ENCODE measurements at regions not wholly inside any gene's neighbourhood (a gene's known extent, or its start where the extent isn't known, plus 50 kb on each side); places are given as distances from the start of the nearest gene placed in this dataset.
A peak's percentile ranks its signal among the peaks of the same experiment; 100 is the strongest.
"Not testable (repeated sequence)": the region's sequence is repeated elsewhere in the genome, so short reads cannot be mapped to it uniquely, and the experiment has no call there.

DNA sequence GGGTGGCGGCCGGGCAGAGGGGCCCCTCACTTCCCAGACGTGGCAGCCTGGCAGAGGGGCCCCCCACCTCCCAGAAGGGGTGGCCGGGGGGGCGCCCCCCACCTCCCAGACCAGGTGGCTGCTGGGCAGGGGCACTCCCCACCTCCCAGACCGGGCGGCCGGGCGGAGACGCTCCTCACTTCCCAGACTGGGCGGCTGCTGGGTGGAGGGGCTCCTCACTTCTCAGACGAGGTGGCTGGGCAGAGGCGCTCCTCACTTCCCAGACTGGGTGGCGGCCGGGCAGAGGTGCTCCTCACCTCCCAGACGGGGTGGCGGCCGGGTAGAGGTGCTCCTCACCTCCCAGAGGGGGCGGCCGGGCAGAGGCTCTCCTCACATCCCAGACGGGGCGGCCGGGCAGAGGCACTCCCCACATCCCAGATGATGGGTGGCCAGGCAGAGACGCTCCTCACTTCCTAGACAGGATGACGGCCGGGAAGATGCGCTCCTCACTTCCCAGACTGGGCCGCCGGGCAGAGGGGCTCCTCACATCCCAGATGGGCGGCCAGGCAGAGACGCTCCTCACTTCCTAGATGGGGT is 303.2 kb upstream of the DIPK2B start:
- not testable (repeated sequence) for H3K27ac ChIP-seq (ENCODE audit: extremely low read length, insufficient read depth, low read length)

DNA sequence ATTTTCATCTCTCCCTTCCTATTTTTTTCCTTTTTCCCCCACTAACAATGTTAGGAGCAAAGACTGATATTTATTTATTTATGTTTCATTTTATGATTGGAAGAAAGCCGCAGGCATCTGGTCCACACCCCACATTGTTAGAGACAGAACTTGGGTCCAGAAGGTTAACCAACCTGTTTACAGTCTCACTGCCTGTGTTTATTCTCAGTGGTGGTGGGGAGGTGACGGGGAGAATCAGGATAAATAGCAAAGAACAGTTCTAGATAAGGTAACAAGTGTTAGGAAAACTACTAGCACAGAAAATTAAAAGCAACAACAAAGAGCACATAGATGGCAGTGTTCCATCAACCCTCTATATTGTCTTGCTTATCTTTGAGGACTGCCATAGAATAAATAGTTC is 301.7 kb upstream of the DIPK2B start:
- in situ Hi-C loops (cut with HindIII; ENCODE audit: extremely low pct_ligation_motif_present, low pct_unique_long_range_greater_than_20kb), result loop anchor here (25.0 kb wide), 2 partner anchors 260 to 885 kb away; no protein-coding TSS in a partner anchor

More for the DNA sequence above, 303.2 kb upstream of the DIPK2B start:
- H3K4me1 ChIP-seq (ENCODE audit: insufficient read depth, low read length), result peaks cover 35% of the 10 kb centered on the region
- H3K9me3 ChIP-seq (ENCODE audit: low read length); H2AFZ ChIP-seq (ENCODE audit: low read length); H4K20me1 ChIP-seq (ENCODE audit: insufficient read depth, low read length); H3K4me3 ChIP-seq (replicated peaks in 1 of 3; ENCODE audit: insufficient read depth in 1 of 3, low read depth in 2 of 3, low read length in 3 of 3); CTCF ChIA-PET (ENCODE audit: low intra/inter-chr PET ratio, low total read pairs); BruUV-seq (replicated peaks); H3K4me2 ChIP-seq (ENCODE audit: low read depth, low read length); intact Hi-C loops (cut with micrococcal nuclease; ENCODE audit: unreplicated experiment); H3K9ac ChIP-seq (ENCODE audit: insufficient read depth, low read depth, low read length); H3K36me3 ChIP-seq (replicated peaks in 1 of 2; ENCODE audit: control insufficient read depth in 1 of 2, insufficient read depth in 2 of 2, low read length in 2 of 2); H3K79me2 ChIP-seq (ENCODE audit: insufficient read depth, low read length); ATAC-seq; POLR2A ChIA-PET; DNase-seq (ENCODE audit: low spot score); FAIRE-seq; H3K27me3 ChIP-seq (ENCODE audit: control insufficient read depth in 1 of 2, insufficient read depth in 2 of 2, low read length in 2 of 2): not testable (repeated sequence)
- in situ Hi-C loops (cut with HindIII; ENCODE audit: extremely low pct_ligation_motif_present, low pct_unique_long_range_greater_than_20kb), result loop anchor here (25.0 kb wide), 2 partner anchors 258 to 883 kb away; no protein-coding TSS in a partner anchor
- no CpG with 5 or more reads among the region's 31 CpGs for WGBS (ENCODE audit: low lambda C conversion rate)

More for the DNA sequence above, 301.7 kb upstream of the DIPK2B start:
- BruUV-seq (replicated peaks), result no TSS peak
- H3K36me3 ChIP-seq (replicated peaks in 1 of 2; ENCODE audit: control insufficient read depth in 1 of 2, insufficient read depth in 2 of 2, low read length in 2 of 2), result no peaks in the 10 kb centered on the region
- whole genome bisulfite sequencing (ENCODE audit: low lambda C conversion rate), result 7% methylated on average over 2 of the region's 2 CpGs
- FAIRE-seq, result no peak
- H3K27me3 ChIP-seq (ENCODE audit: control insufficient read depth in 1 of 2, insufficient read depth in 2 of 2, low read length in 2 of 2), result no peaks in the 10 kb centered on the region
- peak overlapping the region; percentile 32 for H3K4me2 ChIP-seq (ENCODE audit: low read depth, low read length)
- H3K27ac ChIP-seq (ENCODE audit: extremely low read length, insufficient read depth, low read length), result no peak overlapping the region
- POLR2A ChIA-PET, result no interaction called here
- ATAC-seq, result peak; percentile 56
- TF ChIP-seq, protein P1, sequence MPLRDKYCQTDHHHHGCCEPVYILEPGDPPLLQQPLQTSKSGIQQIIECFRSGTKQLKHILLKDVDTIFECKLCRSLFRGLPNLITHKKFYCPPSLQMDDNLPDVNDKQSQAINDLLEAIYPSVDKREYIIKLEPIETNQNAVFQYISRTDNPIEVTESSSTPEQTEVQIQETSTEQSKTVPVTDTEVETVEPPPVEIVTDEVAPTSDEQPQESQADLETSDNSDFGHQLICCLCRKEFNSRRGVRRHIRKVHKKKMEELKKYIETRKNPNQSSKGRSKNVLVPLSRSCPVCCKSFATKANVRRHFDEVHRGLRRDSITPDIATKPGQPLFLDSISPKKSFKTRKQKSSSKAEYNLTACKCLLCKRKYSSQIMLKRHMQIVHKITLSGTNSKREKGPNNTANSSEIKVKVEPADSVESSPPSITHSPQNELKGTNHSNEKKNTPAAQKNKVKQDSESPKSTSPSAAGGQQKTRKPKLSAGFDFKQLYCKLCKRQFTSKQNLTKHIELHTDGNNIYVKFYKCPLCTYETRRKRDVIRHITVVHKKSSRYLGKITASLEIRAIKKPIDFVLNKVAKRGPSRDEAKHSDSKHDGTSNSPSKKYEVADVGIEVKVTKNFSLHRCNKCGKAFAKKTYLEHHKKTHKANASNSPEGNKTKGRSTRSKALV (CRISPR knock-in tag; IDR thresholded peaks at IDR 0.05), result no peak
- TF ChIP-seq CBX2 (IDR thresholded peaks at IDR 0.05; ENCODE audit: low read depth, low read length) (no peak), CBX2 (CRISPR knock-in tag; IDR thresholded peaks at IDR 0.05; ENCODE audit: low read depth) (no peak), ZNF790 (CRISPR knock-in tag; IDR thresholded peaks at IDR 0.05; ENCODE audit: borderline replicate concordance) (no peak), SRY (CRISPR knock-in tag; IDR thresholded peaks at IDR 0.05) (no peak), ZNF501 (CRISPR knock-in tag; IDR thresholded peaks at IDR 0.05) (no peak), ZNF670 (CRISPR knock-in tag; IDR thresholded peaks at IDR 0.05; ENCODE audit: borderline replicate concordance) (no peak), ZNF274 (CRISPR knock-in tag; IDR thresholded peaks at IDR 0.05) (no peak), SOX6 (IDR thresholded peaks at IDR 0.05) (no peak), SOX6 (CRISPR knock-in tag; IDR thresholded peaks at IDR 0.05) (peak; percentile 25; the same call in 1 of the 2 replicates), SOX13 (IDR thresholded peaks at IDR 0.05) (no peak), SOX13 (CRISPR knock-in tag; conservative IDR thresholded peaks at IDR 0.05 in 1 of 2, IDR thresholded peaks at IDR 0.05 in 1 of 2) (peak in 1 of 2 experiments; percentile 41; a peak in 1 of 4 replicates), ZNF224 (CRISPR knock-in tag; IDR thresholded peaks at IDR 0.05) (no peak), ZC3H13 (CRISPR knock-in tag; IDR thresholded peaks at IDR 0.05) (no peak), RELA (CRISPR knock-in tag; IDR thresholded peaks at IDR 0.05) (no peak)
- no peaks in the 10 kb centered on the region for H3K79me2 ChIP-seq (ENCODE audit: insufficient read depth, low read length)
- no peak overlapping the region for H3K4me3 ChIP-seq (replicated peaks in 1 of 3; ENCODE audit: insufficient read depth in 1 of 3, low read depth in 2 of 3, low read length in 3 of 3)
- DNase-seq (ENCODE audit: low spot score), result peak; percentile 27
- CTCF ChIA-PET (ENCODE audit: low intra/inter-chr PET ratio, low total read pairs), result no interaction called here
- H4K20me1 ChIP-seq (ENCODE audit: insufficient read depth, low read length), result no peaks in the 10 kb centered on the region
- no peak overlapping the region for H3K9ac ChIP-seq (ENCODE audit: insufficient read depth, low read depth, low read length)
- H3K9me3 ChIP-seq (ENCODE audit: low read length), result no peaks in the 10 kb centered on the region
- intact Hi-C loops (cut with micrococcal nuclease; ENCODE audit: unreplicated experiment), result no loop called here
- H2AFZ ChIP-seq (ENCODE audit: low read length), result no peak overlapping the region
- H3K4me1 ChIP-seq (ENCODE audit: insufficient read depth, low read length), result peaks cover 27% of the 10 kb centered on the region
